NCI-H2227 (cell line): ENCODE measurements at regions not wholly inside any gene's neighbourhood (a gene's known extent, or its start where the extent isn't known, plus 50 kb on each side); places are given as distances from the start of the nearest gene placed in this dataset.
"Not testable (repeated sequence)": the region's sequence is repeated elsewhere in the genome, so short reads cannot be mapped to it uniquely, and the experiment has no call there.

Experiments used
- DNase-seq: peaks from one replicate; lab custom pipeline; 2025; ENCODE audit not compliant: unreplicated experiment; lab: John Stamatoyannopoulos, UW

GRCh38 chr12:67716817-67717216 is 68.3 kb downstream of the DYRK2 start:
- no peak for DNase-seq

GRCh38 chr12:67719303-67719702 is 70.8 kb downstream of the DYRK2 start:
- not testable (repeated sequence) for DNase-seq

- DNase-seq = no peak
Measured at GRCh38 chr12:67720351-67720856, 71.9 kb downstream of the DYRK2 start.

- no peak for DNase-seq
Measured at GRCh38 chr12:67721248-67721647, 72.7 kb downstream of the DYRK2 start.

GRCh38 chr12:67722296-67722695 is 73.8 kb downstream of the DYRK2 start:
- no peak for DNase-seq

- DNase-seq = no peak
Measured at GRCh38 chr12:67726868-67727267, 78.3 kb downstream of the DYRK2 start.

- peak; percentile 82 for DNase-seq
Measured at GRCh38 chr12:67727702-67728666, 79.4 kb downstream of the DYRK2 start.

GRCh38 chr12:67732857-67733256 is 84.3 kb downstream of the DYRK2 start:
- DNase-seq = no peak

- no peak for DNase-seq
Measured at GRCh38 chr12:67735868-67736267, 87.3 kb downstream of the DYRK2 start.

- no peak for DNase-seq
Measured at GRCh38 chr12:67740711-67741110, 92.2 kb downstream of the DYRK2 start.

GRCh38 chr12:67741270-67741669 is 92.7 kb downstream of the DYRK2 start:
- DNase-seq = no peak

- no peak for DNase-seq
Measured at GRCh38 chr12:67742461-67742860, 93.9 kb downstream of the DYRK2 start.

GRCh38 chr12:67747869-67748742 is 99.6 kb downstream of the DYRK2 start:
- DNase-seq = no peak

- no peak for DNase-seq
Measured at GRCh38 chr12:67748743-67749040, 100.1 kb downstream of the DYRK2 start.

GRCh38 chr12:67750513-67751183 is 102.1 kb downstream of the DYRK2 start:
- no peak for DNase-seq

GRCh38 chr12:67751381-67751928 is 102.9 kb downstream of the DYRK2 start:
- DNase-seq = no peak

GRCh38 chr12:67752226-67752732 is 103.7 kb downstream of the DYRK2 start:
- DNase-seq = no peak

- DNase-seq = no peak
Measured at GRCh38 chr12:67754933-67755697, 106.6 kb downstream of the DYRK2 start.

GRCh38 chr12:67757651-67758050 is 109.1 kb downstream of the DYRK2 start:
- DNase-seq = no peak

GRCh38 chr12:67758119-67758518 is 109.6 kb downstream of the DYRK2 start:
- DNase-seq = no peak
